ENCODE measurements at regions not wholly inside any gene's neighbourhood (a gene's known extent, or its start where the extent isn't known, plus 50 kb on each side); places are given as distances from the start of the nearest gene placed in this dataset.

GRCh38 chr2:60023256-60023985, 530.0 kb downstream of the BCL11A start (continued):
- TF ChIP-seq SIX5 (IDR thresholded peaks at IDR 0.05; ENCODE audit: low read depth, low read length) (no peak), SP4 (IDR thresholded peaks at IDR 0.05; ENCODE audit: low read length) (no peak), JUND (IDR thresholded peaks at IDR 0.05; ENCODE audit: low read length) (no peak), CTBP2 (IDR thresholded peaks at IDR 0.05; ENCODE audit: borderline replicate concordance, insufficient read depth, insufficient read length, low read length) (no peak), GABPA (IDR thresholded peaks at IDR 0.05; ENCODE audit: borderline replicate concordance, insufficient read depth, low read length) (no peak)
